Muscle of back (tissue), 3 donors: ENCODE measurements at regions not wholly inside any gene's neighbourhood (a gene's known extent, or its start where the extent isn't known, plus 50 kb on each side); places are given as distances from the start of the nearest gene placed in this dataset.
A peak's percentile ranks its signal among the peaks of the same experiment; 100 is the strongest.

Experiments
- DNase-seq, 3 donors: peaks; one replicate each; pipeline versions ENCODE4 v3.0.0 to v3.0.0-alpha.2; 2013

- peak in 1 of 3 donors; percentile 25 for DNase-seq
Observed at GRCh38 chr20:57025666-57026224, 240.7 kb downstream of the BMP7 start.

GRCh38 chr20:57027777-57028176 is 238.7 kb downstream of the BMP7 start:
- no peak for DNase-seq

GRCh38 chr20:57030611-57031600 is 235.5 kb downstream of the BMP7 start:
- DNase-seq: peak in 1 of 3 donors; percentile 67

- no peak for DNase-seq
Observed at GRCh38 chr20:57031867-57032355, 234.5 kb downstream of the BMP7 start.

GRCh38 chr20:57032847-57033246 is 233.6 kb downstream of the BMP7 start:
- no peak for DNase-seq

GRCh38 chr20:57034001-57034400 is 232.4 kb downstream of the BMP7 start:
- DNase-seq: no peak

- DNase-seq: no peak
Observed at GRCh38 chr20:57037689-57038088, 228.8 kb downstream of the BMP7 start.

- no peak for DNase-seq
Observed at GRCh38 chr20:57038608-57039440, 227.6 kb downstream of the BMP7 start.

- no peak for DNase-seq
Observed at GRCh38 chr20:57040466-57040865, 226.0 kb downstream of the BMP7 start.

GRCh38 chr20:57040924-57041323 is 225.5 kb downstream of the BMP7 start:
- DNase-seq: peak in 2 of 3 donors; percentile 13 to 35

- DNase-seq: no peak
Observed at GRCh38 chr20:57043091-57043490, 223.3 kb downstream of the BMP7 start.

GRCh38 chr20:57043669-57044268 is 222.7 kb downstream of the BMP7 start:
- DNase-seq: no peak

- no peak for DNase-seq
Observed at GRCh38 chr20:57047281-57048026, 219.0 kb downstream of the BMP7 start.

GRCh38 chr20:57048027-57048869 is 218.2 kb downstream of the BMP7 start:
- DNase-seq: peak in 2 of 3 donors; percentile 10 to 27

GRCh38 chr20:57049296-57049695 is 217.1 kb downstream of the BMP7 start:
- peak in 2 of 3 donors; percentile 15 to 42 for DNase-seq

GRCh38 chr20:57051096-57051495 is 215.3 kb downstream of the BMP7 start:
- DNase-seq: no peak

- DNase-seq: no peak
Observed at GRCh38 chr20:57053067-57053466, 213.4 kb downstream of the BMP7 start.

- DNase-seq: no peak
Observed at GRCh38 chr20:57053793-57054552, 212.5 kb downstream of the BMP7 start.

GRCh38 chr20:57055345-57055744 is 211.1 kb downstream of the BMP7 start:
- no peak for DNase-seq
